Prostate gland (tissue), 2 donors: ENCODE measurements at regions not wholly inside any gene's neighbourhood (a gene's known extent, or its start where the extent isn't known, plus 50 kb on each side); places are given as distances from the start of the nearest gene placed in this dataset.
"Not testable (repeated sequence)": the region's sequence is repeated elsewhere in the genome, so short reads cannot be mapped to it uniquely, and the experiment has no call there.

ENCODE experiments used
- DNase-seq: peaks from one replicate; pipeline ENCODE4 v3.0.0-alpha.2; 2019; ENCODE audit warnings: low spot score
- H3K27ac ChIP-seq, 2 donors: fragments of 200-600 bp; sonication (generic); 2 replicates each; pipeline ENCODE4 v1.5.1; 2017 to 2019
- H3K27me3 ChIP-seq: fragments of 200-600 bp; sonication (generic); replicated peaks from 2 replicates; pipeline ENCODE4 v1.5.1; 2019; ENCODE audit not compliant: insufficient read depth
- H3K36me3 ChIP-seq, 2 donors: fragments of 200-600 bp; sonication (generic); 1 replicate in 1 of 2; 2 replicates in 1 of 2; pipeline versions ENCODE4 v1.5.1 to v1.8.1; 2017 to 2019
- H3K4me1 ChIP-seq: fragments of 200-600 bp; sonication (generic); replicated peaks from 2 replicates; pipeline ENCODE4 v1.5.1; 2019
- H3K4me3 ChIP-seq, 2 donors: fragments of 200-600 bp; sonication (generic); 2 replicates each; pipeline ENCODE4 v1.5.1; 2017 to 2019
- H3K9me3 ChIP-seq: fragments of 200-600 bp; sonication (generic); 2 replicates; pipeline ENCODE4 v1.5.1; 2017
- POLR2A ChIP-seq: fragments of 450-650 bp; IDR thresholded peaks from one replicate; pipeline ENCODE4 v1.6.1; 2016; ENCODE audit warnings: antibody characterized with exemption, mild to moderate bottlenecking
- POLR2AphosphoS5 ChIP-seq: sonication (generic); formaldehyde crosslinking; IDR thresholded peaks from one replicate; pipeline ENCODE4 v1.6.1; 2017; ENCODE audit warnings: antibody characterized with exemption
- WGBS: methylation state at CpG from one replicate; pipeline ENCODE4 v1.1.5; 2018; 5-methylcytosine and 5-hydroxymethylcytosine counted together
- intact Hi-C: fragments of 100-400 bp; cut with DNase I; formaldehyde crosslinking; loops from one replicate; pipeline ENCODE4 v1.14.2; 2022
- TF ChIP-seq, protein P1 (sequence below), 4 experiments: fragments of 200-600 bp in 2 of 4; fragments of 450-650 bp in 2 of 4; sonication (generic) in 2 of 4; IDR thresholded peaks; 1 replicate in 3 of 4; 2 replicates in 1 of 4; pipeline ENCODE4 v1.5.1; 2016 to 2019; ENCODE audit warnings: antibody characterized with exemption in 4 of 4, mild to moderate bottlenecking in 2 of 4, moderate library complexity in 2 of 4

GRCh38 chr1:94755675-94756074, 64.5 kb upstream of the SLC44A3 start:
- Histone ChIP-seq H3K4me1 (no peaks in the 10 kb centered on the region), H3K27me3 (no peaks in the 10 kb centered on the region), H3K27ac (no peak overlapping the region), H3K9me3 (no peaks in the 10 kb centered on the region), H3K4me3 (no peak overlapping the region), H3K36me3 (no peaks in the 10 kb centered on the region)
- TF ChIP-seq POLR2AphosphoS5, result no peak
- TF ChIP-seq, protein P1, sequence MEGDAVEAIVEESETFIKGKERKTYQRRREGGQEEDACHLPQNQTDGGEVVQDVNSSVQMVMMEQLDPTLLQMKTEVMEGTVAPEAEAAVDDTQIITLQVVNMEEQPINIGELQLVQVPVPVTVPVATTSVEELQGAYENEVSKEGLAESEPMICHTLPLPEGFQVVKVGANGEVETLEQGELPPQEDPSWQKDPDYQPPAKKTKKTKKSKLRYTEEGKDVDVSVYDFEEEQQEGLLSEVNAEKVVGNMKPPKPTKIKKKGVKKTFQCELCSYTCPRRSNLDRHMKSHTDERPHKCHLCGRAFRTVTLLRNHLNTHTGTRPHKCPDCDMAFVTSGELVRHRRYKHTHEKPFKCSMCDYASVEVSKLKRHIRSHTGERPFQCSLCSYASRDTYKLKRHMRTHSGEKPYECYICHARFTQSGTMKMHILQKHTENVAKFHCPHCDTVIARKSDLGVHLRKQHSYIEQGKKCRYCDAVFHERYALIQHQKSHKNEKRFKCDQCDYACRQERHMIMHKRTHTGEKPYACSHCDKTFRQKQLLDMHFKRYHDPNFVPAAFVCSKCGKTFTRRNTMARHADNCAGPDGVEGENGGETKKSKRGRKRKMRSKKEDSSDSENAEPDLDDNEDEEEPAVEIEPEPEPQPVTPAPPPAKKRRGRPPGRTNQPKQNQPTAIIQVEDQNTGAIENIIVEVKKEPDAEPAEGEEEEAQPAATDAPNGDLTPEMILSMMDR (IDR thresholded peaks at IDR 0.05), result no peak
- no peak for TF ChIP-seq POLR2A
- WGBS, result 65% methylated on average over 7 of the region's 7 CpGs
- intact Hi-C loops, result no loop called here
- no peak for DNase-seq

DNA sequence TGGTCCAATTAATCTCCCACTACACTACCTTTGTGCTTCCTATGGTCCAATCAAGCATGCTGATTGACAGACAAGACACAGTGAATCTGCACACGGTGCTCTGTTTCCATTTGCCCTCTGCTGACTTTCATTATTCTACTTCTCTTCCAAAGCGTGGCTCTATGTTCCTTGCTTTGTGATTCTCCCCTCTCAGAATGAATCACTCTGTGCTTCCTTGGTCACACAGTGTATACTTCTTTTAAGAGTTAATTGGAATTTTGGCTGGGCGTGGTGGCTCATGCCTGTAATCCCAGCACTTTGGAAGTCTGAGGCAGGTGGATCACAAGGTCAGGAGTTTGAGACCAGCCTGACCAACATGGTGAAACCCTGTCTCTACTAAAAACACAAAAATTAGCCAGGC, 65.1 kb upstream of the SLC44A3 start:
- H3K4me1 ChIP-seq, H3K4me3 ChIP-seq, intact Hi-C loops, H3K36me3 ChIP-seq, DNase-seq, H3K9me3 ChIP-seq, H3K27me3 ChIP-seq, H3K27ac ChIP-seq: not testable (repeated sequence)
- 82% methylated on average over 3 of the region's 3 CpGs for WGBS

DNA sequence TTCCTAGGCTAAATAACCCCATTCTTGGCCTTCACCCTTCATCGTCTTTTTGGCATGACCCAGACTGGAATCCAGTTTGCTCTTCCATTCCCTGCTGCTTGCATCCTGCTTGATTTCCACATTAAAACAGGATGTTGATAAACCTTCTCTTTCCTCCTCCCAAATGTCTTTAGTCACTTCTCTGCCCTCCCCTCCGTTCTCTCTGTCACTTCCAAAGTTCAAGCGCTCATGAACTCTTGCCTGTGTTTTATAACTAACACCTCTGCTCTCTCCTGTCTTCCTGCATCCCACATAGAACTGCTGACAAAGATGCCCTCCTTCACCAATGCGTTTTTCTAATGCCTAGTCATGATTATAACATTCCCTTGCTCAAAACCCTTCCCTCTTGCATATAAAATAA, 65.6 kb upstream of the SLC44A3 start:
- H3K36me3 ChIP-seq, result no peaks in the 10 kb centered on the region
- intact Hi-C loops, result no loop called here
- no peaks in the 10 kb centered on the region for H3K27me3 ChIP-seq
- H3K4me1 ChIP-seq, result no peaks in the 10 kb centered on the region
- WGBS, result 89% methylated on average over 4 of the region's 4 CpGs
- TF ChIP-seq POLR2A (no peak), POLR2AphosphoS5 (no peak)
- TF ChIP-seq, protein P1 (IDR thresholded peaks at IDR 0.05), result no peak
- no peak overlapping the region for H3K4me3 ChIP-seq
- H3K9me3 ChIP-seq, result no peaks in the 10 kb centered on the region
- H3K27ac ChIP-seq, result no peak overlapping the region
- no peak for DNase-seq

- no peak for TF ChIP-seq POLR2AphosphoS5
- TF ChIP-seq, protein P1 (IDR thresholded peaks at IDR 0.05), result no peak
These were observed 66.1 kb upstream of the SLC44A3 start for GRCh38 chr1:94754095-94754494.

DNA sequence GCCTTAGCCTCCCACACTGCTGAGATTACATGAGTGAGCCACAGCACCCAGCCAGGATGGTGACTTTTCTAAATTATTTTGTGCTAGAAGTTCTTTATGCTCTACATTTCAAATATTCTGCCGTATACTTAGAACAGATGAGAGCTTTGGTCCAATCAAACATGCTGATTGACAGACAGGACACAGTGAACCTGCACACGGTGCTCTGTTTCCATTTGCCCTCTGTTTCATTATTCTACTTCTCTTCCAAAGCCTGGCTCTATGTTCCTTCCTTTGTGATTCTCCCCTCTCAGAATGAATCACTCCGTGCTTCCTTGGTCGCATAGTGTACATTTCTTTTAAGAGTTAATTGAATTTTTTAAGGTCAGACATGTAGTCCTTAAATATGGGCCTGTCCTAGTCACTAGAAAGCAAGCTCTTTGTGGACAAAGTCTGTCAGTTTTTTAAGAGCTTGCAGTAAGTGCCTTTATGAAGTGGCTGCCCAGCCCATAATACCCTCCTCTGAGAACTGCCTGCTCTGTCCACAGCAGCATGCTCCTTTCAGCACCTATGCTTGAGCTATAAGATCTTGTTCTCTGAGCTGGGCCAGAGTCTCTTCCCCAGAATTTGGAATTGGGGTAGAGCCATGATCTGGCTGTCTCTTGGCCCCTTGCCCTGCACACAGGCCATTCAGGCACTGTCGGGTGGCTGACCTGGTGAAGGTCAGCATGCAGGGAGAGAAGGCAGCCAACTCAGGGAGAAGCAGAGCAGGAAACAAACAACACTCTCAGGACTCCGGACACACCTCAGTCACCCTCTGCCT, 66.8 kb upstream of the SLC44A3 start:
- H3K27me3 ChIP-seq, result no peaks in the 10 kb centered on the region
- H3K27ac ChIP-seq, result peak overlapping the region in 1 of 2 donors; percentile 9
- 70% methylated on average over 6 of the region's 6 CpGs for WGBS
- intact Hi-C loops, result no loop called here
- no peaks in the 10 kb centered on the region for H3K4me1 ChIP-seq
- H3K4me3 ChIP-seq, result no peak overlapping the region
- no peak for DNase-seq
- no peaks in the 10 kb centered on the region for H3K9me3 ChIP-seq
- H3K36me3 ChIP-seq, result no peaks in the 10 kb centered on the region
- TF ChIP-seq, protein P1 (IDR thresholded peaks at IDR 0.05), result no peak
- TF ChIP-seq POLR2AphosphoS5 (no peak), POLR2A (no peak)

More at GRCh38 chr1:94754095-94754494, 66.1 kb upstream of the SLC44A3 start:
- intact Hi-C loops, result no loop called here
- no peak for DNase-seq
- Histone ChIP-seq H3K27ac (no peak overlapping the region), H3K4me1 (no peaks in the 10 kb centered on the region), H3K9me3 (no peaks in the 10 kb centered on the region), H3K4me3 (no peak overlapping the region), H3K27me3 (no peaks in the 10 kb centered on the region), H3K36me3 (no peaks in the 10 kb centered on the region)
- WGBS, result 83% methylated on average over 2 of the region's 2 CpGs

GRCh38 chr1:94751483-94751882, 68.7 kb upstream of the SLC44A3 start:
- WGBS, result 98% methylated on average over 5 of the region's 5 CpGs
- DNase-seq, intact Hi-C loops, H3K4me1 ChIP-seq, H3K27ac ChIP-seq, H3K9me3 ChIP-seq, H3K36me3 ChIP-seq, H3K27me3 ChIP-seq, H3K4me3 ChIP-seq: not testable (repeated sequence)
